ENCODE measurements at regions not wholly inside any gene's neighbourhood (a gene's known extent, or its start where the extent isn't known, plus 50 kb on each side); places are given as distances from the start of the nearest gene placed in this dataset.

- DNase-seq (ENCODE audit: low spot score): no peak
Observed at GRCh38 chr20:21956591-21956990, 251.1 kb downstream of the PAX1 start.

DNA sequence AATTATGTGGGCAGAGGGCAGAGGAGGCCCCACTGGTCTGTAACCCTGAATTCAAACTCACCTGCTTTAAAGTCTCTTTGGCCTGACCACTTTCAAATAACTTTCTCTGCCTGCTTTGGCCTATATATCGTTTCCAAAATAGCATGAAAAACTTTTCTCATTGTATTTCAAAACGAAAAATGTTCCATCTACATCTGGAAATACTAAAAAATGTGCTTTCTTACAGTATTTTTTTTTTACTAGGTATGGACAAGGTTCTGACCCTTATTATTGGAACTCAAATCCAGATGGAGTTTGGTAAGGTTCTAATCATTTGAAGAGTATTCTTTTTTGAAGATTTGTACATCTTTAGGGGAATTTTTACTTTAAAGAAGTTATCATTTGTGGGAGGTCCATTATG lies 241.9 kb downstream of the PAX1 start:
- no peak for DNase-seq (ENCODE audit: low spot score)

- no peak for DNase-seq (ENCODE audit: low spot score)
Observed at GRCh38 chr20:21944227-21944626, 238.8 kb downstream of the PAX1 start.

- DNase-seq (ENCODE audit: low spot score): no peak
Observed at GRCh38 chr20:21941941-21942805, 236.7 kb downstream of the PAX1 start.

- no peak for DNase-seq (ENCODE audit: low spot score)
Observed at GRCh38 chr20:21936720-21937380, 231.4 kb downstream of the PAX1 start.

DNA sequence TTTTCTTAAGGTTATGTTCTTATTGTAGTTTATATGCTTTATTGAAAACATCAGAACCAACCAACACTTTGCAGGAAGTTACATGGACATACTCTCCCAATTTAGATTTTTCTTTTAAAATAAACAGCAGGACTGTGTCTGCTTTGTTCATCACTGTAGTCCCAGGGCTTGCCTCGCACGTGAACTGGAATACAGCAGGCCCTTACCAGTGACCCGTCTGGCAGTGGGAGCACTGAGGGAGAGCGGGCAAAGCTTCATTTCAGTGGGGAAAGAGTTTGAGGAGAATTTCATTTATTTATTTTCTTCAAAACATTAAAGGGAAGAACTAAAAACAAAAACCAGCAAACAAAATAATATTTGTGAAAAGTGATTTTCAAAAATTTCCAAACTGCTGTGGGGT lies 230.8 kb downstream of the PAX1 start:
- no peak for DNase-seq (ENCODE audit: low spot score)

- DNase-seq (ENCODE audit: low spot score): no peak
Observed at GRCh38 chr20:21933526-21933925, 228.1 kb downstream of the PAX1 start.

GRCh38 chr20:21921251-21921650 lies 215.8 kb downstream of the PAX1 start:
- DNase-seq (ENCODE audit: low spot score): no peak

- DNase-seq (ENCODE audit: low spot score): no peak
Observed at GRCh38 chr20:21920211-21920610, 214.7 kb downstream of the PAX1 start.

- DNase-seq (ENCODE audit: low spot score): no peak
Observed at GRCh38 chr20:21918398-21918797, 212.9 kb downstream of the PAX1 start.

DNA sequence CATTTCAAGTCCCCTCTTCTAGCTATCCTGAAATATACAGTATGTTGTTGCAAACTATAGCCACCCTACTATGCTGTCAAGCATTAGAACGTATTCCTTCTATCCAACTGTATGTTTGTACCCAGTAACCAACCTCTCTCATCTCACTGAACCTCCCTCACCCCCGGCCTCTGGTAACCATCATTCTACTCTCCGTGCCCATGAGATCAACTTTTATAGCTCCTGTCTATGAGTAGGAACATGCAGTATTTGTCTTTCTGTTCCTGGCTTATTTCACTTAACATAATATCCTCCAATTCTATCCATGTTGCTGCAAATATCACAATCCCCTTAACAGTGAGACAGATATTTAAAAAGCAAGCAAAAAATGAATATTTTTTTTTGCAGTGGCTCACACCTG lies 196.9 kb downstream of the PAX1 start:
- no peak for DNase-seq (ENCODE audit: low spot score)

- no peak for DNase-seq (ENCODE audit: low spot score)
Observed at GRCh38 chr20:21901470-21902275, 196.2 kb downstream of the PAX1 start.

DNA sequence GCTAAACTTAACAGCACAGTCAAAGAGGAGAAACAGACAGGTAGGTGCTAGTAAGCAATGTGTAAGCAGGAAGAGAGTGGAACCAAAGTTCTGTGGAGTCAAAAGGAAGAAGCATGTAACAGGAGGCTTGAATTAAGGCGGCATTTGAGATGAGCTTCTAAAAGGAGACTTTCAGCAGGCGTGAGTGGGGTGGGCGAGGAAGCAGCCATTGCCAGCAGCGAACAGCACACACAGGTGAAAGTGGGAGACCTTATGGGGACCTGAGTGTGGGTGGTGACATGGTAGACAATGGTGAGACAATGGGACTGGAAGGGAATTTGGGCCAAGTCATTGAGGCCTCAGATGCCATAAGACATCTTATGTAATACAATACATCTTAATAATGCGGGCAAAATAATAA lies 195.0 kb downstream of the PAX1 start:
- no peak for DNase-seq (ENCODE audit: low spot score)

DNA sequence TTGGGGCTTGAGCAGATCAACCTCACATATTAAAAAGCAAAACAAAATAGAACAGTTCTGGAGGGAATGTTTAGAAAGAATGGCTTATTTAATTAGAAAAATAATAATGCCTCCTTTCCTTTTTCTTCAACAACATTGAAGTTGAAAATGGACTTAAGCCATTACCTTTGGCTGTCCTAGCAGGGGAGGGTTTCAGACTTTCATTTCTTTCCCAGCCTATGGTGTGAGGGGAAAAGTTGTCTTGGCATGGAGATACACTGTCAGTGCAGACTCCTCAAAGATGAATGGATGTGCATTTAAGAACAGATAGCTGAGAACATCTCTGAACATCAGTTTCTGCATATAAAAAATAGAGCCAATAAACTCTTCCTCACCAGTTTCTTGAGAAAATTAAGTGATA lies 169.5 kb downstream of the PAX1 start:
- DNase-seq (ENCODE audit: low spot score): no peak

DNA sequence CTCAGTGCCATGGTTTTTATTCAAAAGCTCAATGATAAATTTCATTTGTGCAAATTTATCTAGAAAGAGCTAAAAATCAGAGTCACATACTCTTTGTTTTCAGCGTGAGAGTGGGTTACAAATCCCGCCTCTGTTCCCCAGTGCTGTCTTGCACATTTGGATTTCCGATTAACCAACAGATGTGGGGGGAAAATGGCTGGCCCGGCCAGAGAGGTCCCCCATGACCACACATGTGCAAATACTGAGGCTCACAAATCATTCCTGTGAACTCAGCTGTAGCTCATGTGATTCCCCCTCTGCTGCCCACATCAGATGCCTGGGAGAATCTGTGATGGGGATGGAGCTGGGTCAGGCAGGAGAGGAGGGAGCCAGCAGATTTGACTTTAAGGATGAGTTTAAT lies 168.7 kb downstream of the PAX1 start:
- DNase-seq (ENCODE audit: low spot score): no peak

DNA sequence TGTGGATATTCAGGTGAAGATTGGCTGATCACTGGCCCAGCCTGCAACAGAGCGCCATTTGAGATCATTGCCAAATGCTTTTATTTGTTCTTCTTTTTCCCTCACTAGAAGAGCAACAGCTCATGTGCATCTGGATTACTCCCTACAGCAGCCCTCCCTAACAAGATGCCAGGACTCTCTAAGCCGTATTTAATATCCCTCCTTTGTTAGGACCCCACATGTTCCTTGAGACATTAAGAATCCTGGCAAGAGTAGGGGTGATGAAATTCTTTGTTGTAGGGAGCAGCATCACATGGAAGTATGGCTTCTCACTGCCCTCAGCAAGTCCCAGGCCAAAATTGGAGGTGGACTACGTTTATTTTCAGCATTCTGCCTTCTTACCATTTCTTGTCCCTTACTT lies 167.8 kb downstream of the PAX1 start:
- DNase-seq (ENCODE audit: low spot score): no peak

DNA sequence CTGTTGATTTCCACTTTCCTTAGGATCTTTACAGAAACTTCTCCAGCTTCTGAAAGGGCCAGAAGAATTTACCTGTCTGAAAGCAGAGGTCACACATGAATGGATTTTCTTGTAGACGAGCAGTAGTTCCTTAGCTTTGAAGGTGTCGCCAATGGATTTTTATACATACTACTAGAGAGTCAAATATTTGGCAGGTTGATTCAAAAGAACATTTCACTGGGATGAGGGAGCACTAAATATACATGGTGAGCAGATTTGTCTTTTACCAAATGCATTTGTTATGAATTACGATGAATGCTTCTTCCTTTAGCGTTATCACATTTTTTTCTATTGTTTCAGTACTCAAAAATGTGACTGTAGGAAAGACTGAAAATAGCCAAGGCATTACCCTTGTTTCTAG lies 162.3 kb downstream of the PAX1 start:
- no peak for DNase-seq (ENCODE audit: low spot score)

- DNase-seq (ENCODE audit: low spot score): no peak
Observed at GRCh38 chr20:21867353-21867752, 161.9 kb downstream of the PAX1 start.

DNA sequence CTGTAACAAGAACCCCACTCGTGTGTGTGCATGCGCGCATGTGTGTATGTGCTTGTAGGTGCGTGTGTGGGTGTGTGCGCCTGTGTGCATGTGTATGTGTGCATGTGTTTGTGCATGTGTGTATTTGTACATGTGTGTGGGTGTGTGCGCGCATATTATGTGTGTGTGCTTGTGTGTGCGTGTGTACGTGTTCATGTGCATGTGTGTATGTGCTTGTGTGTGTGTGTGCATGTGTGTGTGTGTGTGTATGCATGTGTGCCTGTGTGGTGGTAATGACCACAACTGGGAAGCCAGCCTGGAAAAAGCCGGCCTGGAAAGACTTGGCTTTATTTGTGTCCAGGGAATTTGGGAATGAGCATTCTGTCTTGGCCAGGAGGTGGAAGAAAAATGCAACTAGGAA lies 157.5 kb downstream of the PAX1 start:
- DNase-seq (ENCODE audit: low spot score): no peak

- DNase-seq (ENCODE audit: low spot score): no peak
Observed at GRCh38 chr20:21862259-21862946, 156.9 kb downstream of the PAX1 start.

DNA sequence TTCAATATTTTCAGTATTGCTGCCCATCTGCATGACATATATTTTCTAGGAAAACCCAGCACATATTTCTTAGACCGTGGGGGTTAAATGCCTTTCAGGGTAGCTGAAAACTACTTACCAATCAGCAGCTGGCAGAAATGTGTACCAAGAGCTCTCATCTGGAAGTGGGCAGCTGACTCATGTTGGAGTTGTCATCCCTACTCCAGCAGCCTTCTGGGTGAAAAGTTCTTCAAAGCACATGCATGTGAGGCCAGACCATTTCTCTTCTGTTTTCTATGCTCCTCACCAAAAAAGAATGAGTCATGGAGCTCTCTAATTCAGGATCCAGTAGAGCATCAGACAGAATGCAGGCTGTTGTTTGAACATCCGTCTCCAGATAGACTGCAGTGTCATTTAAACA lies 135.5 kb downstream of the PAX1 start:
- DNase-seq (ENCODE audit: low spot score): no peak

GRCh38 chr20:21839982-21840381 lies 134.5 kb downstream of the PAX1 start:
- no peak for DNase-seq (ENCODE audit: low spot score)
